Neural crest cell (in vitro differentiated cells): ENCODE measurements at regions not wholly inside any gene's neighbourhood (a gene's known extent, or its start where the extent isn't known, plus 50 kb on each side); places are given as distances from the start of the nearest gene placed in this dataset.

Experiments
- DNase-seq: peaks from one replicate; pipeline ENCODE4 v3.0.0; 2021; ENCODE audit warnings: low read depth, mixed read lengths, low spot score
- H3K27ac Mint-ChIP-seq: one replicate; pipeline ENCODE4 v1.8.0; 2021; ENCODE audit warnings: mild to moderate bottlenecking, mixed read lengths; ENCODE audit not compliant: unreplicated experiment
- H3K27me3 Mint-ChIP-seq: 2 replicates; pipeline ENCODE4 v1.8.0; 2021; ENCODE audit warnings: low read depth, mild to moderate bottlenecking, mixed read lengths
- H3K36me3 Mint-ChIP-seq: 2 replicates; pipeline ENCODE4 v1.8.0; 2021; ENCODE audit warnings: low read depth, mild to moderate bottlenecking, mixed read lengths
- H3K4me1 Mint-ChIP-seq: 2 replicates; pipeline ENCODE4 v1.8.0; 2021; ENCODE audit warnings: mixed read lengths
- H3K4me3 Mint-ChIP-seq: one replicate; pipeline ENCODE4 v1.8.0; 2021; ENCODE audit warnings: mild to moderate bottlenecking, mixed read lengths
- H3K9me3 Mint-ChIP-seq: 2 replicates; pipeline ENCODE4 v1.8.0; 2021; ENCODE audit warnings: mixed read lengths
- CTCF ChIP-seq: fragments of 200-600 bp; sonication (generic); conservative IDR thresholded peaks from 2 replicates; pipeline ENCODE4 v1.5.0; 2021; ENCODE audit warnings: antibody characterized with exemption, mild to moderate bottlenecking

DNA sequence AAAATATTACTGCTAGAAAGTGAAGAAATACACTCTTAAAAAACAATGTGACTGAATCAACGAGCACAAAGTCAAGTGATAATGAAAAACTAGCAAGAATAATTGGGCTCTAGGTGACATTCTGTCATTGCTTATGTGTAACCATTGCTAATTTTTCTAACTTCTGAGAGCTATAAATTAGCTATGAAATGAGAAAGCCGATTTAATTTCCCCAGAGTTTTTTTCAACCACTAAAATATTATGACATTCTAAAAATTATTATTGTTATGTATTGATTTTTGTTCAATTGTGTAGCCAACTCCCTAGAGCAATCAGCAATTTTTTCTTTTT is 458.6 kb upstream of the ATXN8OS start:
- no peaks in the 10 kb centered on the region for H3K4me1 Mint-ChIP-seq
- no peaks in the 10 kb centered on the region for H3K9me3 Mint-ChIP-seq
- no peak for DNase-seq
- no peak overlapping the region for H3K4me3 Mint-ChIP-seq
- H3K27ac Mint-ChIP-seq, result no peak overlapping the region
- H3K27me3 Mint-ChIP-seq, result no peaks in the 10 kb centered on the region
- no peak for TF ChIP-seq CTCF
- H3K36me3 Mint-ChIP-seq, result no peaks in the 10 kb centered on the region

DNA sequence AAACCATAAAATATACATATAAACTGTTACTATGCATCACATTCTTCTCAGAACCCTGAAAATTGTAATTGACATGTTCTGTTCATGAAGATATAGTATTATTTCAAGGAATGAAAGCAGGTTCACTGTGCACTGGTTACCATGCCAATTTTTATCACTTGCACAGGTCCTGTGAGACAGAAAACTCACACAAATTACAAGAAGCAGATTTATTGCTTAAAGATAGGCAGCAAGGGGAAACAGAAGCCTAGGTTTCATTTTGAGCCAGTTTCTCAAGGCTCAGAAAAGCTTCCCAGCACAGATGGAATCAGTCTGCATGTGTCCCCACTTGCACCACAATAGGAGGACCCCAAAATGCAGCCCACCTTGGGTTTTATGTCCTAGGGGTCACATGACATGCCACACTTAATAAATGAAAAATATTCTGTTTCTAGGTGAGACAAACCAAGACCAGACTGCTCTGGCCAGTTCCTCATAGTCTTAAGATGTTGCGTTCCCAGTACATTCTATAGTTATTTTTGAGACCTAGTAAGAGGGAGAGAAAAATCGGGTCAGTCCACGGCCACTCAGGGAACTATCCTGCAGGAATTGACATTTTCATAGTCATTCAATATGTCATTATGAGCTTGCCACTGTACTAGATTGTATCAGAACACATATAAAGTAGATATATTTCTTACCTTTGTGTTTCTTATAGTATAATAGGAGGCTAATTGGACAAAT is 459.1 kb upstream of the ATXN8OS start:
- TF ChIP-seq CTCF, result no peak
- Mint-ChIP-seq H3K4me1 (no peaks in the 10 kb centered on the region), H3K36me3 (no peaks in the 10 kb centered on the region), H3K9me3 (no peaks in the 10 kb centered on the region), H3K4me3 (no peak overlapping the region), H3K27ac (no peak overlapping the region), H3K27me3 (no peaks in the 10 kb centered on the region)
- no peak for DNase-seq

DNA sequence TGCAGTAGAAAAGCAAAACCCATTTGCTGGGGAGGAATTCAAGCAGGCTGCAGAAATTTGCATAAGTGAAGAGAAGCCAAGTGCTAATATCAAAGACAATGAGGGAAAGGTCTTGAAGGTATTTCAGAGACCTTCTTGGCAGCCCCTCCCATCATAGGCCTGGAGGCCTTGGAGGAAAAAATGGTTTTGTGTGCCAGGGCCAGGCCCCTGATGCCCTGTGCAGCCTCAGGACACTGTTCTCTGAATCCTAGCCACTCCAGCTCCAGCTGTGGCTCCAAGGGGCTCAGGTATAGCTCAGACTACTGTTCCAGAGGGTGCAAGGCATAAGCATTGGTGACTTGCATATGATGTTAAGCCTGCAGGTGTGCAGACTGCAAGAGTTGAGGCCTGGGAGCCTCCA is 463.2 kb upstream of the ATXN8OS start:
- DNase-seq, result no peak
- Mint-ChIP-seq H3K27me3 (no peaks in the 10 kb centered on the region), H3K27ac (no peak overlapping the region), H3K9me3 (no peaks in the 10 kb centered on the region), H3K4me3 (no peak overlapping the region), H3K36me3 (no peaks in the 10 kb centered on the region), H3K4me1 (no peaks in the 10 kb centered on the region)
- no peak for TF ChIP-seq CTCF

DNA sequence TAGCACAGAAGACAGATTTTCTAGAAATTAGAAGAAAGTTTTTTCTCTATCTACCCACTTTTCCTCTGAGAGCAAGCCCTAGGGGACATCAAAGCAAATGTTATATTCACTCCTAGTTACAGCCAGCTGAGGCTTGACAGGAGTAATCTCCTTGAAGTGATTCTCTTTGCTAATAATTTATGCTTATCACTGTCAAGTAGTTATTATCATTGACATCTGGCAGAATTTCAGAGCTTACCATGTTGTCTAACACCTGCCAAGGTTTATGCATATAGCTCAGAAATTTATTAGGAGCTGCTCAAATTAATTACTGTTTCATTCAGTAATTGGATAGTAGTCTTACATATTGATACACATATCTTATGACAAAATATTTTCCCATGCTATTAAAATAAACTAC is 465.9 kb upstream of the ATXN8OS start:
- no peak for DNase-seq
- Mint-ChIP-seq H3K4me1 (no peaks in the 10 kb centered on the region), H3K4me3 (no peak overlapping the region), H3K36me3 (no peaks in the 10 kb centered on the region), H3K9me3 (peaks cover 2% of the 10 kb centered on the region), H3K27me3 (no peaks in the 10 kb centered on the region), H3K27ac (no peak overlapping the region)
- no peak for TF ChIP-seq CTCF

GRCh38 chr13:69633044-69633443 is 474.6 kb upstream of the ATXN8OS start:
- Mint-ChIP-seq H3K36me3 (no peaks in the 10 kb centered on the region), H3K4me3 (no peak overlapping the region), H3K27me3 (peaks cover 2% of the 10 kb centered on the region), H3K27ac (no peak overlapping the region), H3K4me1 (no peaks in the 10 kb centered on the region), H3K9me3 (no peaks in the 10 kb centered on the region)
- no peak for TF ChIP-seq CTCF
- DNase-seq, result no peak
